GM21423 (cell line): ENCODE measurements at regions not wholly inside any gene's neighbourhood (a gene's known extent, or its start where the extent isn't known, plus 50 kb on each side); places are given as distances from the start of the nearest gene placed in this dataset.
"Not testable (repeated sequence)": the region's sequence is repeated elsewhere in the genome, so short reads cannot be mapped to it uniquely, and the experiment has no call there.

Source experiments
- ATAC-seq: cut with Tn5 transposase; IDR thresholded peaks from one replicate; pipeline ENCODE4 v1.9.1; 2021; ENCODE audit warnings: mild to moderate bottlenecking, moderate library complexity; ENCODE audit not compliant: unreplicated experiment

DNA sequence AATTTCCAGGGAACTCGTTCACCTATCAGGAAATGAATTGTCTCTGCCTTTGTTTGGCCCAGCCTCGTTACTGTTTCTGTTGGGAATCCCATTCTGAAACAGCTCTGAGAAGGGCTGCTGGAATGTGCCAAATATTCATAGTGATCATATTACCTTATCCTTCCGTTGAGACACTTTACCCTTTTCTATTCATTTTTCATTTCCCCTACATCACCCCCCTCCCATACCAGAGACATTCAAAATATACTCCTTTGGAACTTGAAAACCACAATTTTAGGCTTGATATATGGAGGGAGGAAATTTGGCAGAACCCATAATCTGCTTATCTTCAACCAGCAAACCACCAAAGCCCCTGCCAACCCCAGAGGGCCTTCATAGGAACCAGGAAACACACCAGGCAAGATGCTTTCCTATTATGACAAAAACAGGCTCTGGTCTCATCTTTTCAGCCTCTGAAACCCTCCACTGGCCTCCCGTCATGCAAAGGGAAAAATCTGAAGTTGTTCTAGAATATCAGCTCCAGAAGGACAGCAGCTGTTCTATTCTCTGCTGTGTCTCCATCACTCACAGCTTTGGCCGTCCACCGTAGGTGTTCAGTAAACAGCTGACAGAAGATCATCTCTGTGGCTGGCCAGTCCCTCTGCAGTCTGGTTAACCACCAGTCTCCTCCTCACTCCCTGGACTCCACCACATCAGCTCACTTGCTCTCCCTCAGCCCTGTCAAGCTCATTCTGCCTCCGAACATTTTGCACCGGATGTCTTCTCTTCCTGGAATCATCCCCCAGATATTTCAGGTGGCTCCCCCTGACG, 217.2 kb upstream of the WWC1 start:
- ATAC-seq = no peak

DNA sequence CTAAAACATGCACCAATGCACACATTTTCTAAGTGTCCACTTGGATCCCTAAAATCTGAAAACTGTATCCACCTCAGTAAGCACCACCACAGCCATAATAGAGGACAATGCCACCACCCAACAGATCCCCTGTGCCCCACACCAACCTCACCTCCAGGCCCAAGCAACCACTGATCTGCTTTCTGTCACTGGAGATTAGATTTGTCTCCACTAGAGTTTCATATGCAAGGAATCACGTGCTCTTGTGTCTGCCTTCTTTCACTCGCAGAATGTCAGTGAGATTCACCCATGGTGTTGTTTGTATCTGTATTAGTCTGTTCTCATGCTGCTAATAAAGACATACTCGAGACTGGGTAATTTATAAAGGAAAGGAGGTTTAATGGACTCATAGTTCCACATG, 216.1 kb upstream of the WWC1 start:
- ATAC-seq = no peak

DNA sequence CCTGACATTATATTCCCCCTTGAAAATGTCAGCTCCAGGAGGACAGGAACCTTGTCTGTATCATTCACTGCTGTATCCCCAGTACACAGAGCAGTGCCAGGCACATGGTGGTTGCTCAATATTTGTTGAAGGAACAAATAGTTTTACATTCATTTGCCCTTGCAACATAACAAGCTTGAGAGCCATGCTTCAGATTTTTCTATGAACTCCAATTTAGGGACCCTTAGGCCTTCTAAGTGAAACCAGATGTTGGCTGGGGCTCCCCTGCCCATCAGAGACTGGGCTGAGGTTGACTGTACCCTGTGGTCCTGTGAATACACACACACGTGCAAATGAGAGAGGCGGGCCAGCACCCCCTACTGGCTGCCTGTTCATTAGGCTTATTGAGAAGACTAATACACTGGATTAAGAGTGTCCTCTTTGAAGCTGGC, 214.9 kb upstream of the WWC1 start:
- peak; percentile 53 for ATAC-seq

DNA sequence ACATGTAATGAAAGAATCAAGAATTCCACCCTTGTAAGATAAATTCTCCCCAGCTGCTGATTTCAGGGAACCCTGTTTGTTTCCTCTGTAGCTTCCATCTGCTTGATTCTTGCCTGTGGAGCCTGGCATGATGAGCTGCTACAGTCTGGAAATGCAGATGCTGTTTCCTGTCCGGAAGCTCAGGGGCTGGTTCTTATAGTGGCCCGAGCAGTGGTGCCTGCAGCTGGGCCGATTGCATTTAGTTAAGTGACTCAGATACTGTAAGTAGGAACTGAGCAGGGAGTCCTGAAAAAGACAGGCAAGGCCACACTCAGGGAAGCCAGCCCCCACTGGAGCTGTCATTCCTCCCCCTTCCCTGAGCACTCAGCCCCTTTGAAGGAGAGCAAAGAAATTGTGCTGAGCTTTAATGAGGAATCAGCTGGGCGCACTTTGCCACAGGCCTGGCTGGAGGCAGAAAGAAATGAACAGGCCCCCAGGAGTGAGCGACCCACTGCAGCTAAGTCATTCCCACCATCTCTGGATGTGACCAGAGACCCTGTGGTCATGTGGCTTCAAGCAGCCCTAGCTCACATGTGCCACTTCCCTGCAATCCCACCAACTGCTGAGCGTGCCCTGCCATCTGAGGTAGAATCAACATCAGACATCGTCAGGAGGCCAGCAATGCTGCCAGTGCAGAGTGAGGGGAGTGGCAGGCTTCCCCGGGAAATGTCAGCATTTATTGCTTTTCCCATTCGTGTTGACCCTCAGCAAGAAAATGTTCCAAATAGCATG, 206.0 kb upstream of the WWC1 start:
- no peak for ATAC-seq

DNA sequence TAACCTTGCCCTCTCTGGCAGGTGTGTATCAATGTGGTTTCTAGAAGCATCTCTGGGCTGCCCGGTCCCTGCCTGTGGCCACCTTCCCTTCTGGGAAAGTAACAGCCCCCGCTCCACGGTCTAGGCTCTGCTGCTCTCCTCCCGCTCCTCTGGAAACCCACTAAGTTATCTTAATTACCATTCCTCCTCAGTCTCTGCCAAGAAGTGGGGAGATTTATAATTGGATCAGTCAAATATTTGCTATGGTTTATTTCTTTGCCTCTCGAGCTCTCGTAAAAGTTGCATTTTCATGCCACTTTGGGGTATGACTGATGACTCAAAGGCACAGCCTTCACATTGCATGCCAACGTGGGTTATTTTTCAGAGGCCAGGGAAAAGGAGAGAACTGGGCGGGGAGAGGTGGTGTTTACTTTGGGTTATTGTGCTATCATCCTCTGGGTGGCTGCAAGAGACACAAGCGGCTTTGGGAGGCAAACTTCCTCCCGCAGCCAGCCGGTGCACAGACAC, 205.3 kb upstream of the WWC1 start:
- no peak for ATAC-seq

DNA sequence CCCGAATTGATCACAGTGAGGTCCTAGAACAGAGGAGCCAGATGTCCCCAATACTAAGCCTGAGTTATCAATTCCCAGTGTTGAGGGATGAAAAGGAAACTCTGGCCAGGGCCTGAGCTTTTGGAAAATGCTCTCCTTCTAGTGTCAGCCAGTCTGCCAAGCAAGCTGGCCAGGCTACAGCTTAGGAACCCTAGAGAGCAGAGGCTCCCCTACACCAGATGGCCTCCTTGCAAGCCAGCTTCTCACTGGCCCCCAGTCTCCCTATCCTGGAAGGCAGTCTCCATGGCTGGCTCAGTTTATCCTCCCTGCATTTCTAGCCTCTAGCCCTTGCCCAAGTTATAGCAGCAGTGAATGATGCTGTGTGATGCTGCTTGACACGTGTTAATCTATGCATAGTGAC, 204.7 kb upstream of the WWC1 start:
- ATAC-seq = no peak

DNA sequence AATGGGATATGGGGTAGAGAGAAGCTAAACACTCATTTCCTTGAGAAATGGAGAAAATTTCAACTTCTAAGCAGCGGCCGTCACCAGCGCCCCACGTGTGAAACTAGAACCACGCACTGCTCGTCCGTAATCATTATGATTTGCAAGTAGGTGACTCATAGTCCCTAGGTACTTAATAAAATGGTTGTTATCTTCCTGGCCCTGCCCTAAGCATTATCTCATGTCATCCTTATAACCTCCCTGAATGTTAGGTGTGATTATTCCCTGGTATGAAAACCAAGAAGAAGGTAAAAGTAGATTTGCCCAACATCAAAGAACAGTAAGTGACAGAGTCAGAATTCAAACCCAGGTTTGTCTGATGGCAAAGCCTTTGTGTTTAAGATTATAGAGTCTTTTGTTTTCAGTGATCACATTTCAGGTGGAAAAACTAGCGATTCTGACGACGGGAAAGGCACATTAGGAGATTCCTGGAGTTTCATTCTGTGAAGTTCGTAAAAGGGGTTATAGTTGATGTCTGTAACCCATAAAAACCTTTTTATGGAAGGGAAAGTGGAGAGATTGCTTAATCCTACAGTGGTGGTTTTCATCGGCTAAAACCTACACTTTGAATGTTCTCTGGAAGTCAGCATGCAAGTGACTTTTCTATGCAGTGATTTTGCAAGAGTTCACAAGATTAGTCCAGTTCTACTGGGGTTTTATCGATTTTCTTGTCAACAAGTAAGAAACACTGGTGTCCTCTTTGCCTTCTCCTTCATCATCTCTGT, 202.9 kb upstream of the WWC1 start:
- ATAC-seq = no peak

DNA sequence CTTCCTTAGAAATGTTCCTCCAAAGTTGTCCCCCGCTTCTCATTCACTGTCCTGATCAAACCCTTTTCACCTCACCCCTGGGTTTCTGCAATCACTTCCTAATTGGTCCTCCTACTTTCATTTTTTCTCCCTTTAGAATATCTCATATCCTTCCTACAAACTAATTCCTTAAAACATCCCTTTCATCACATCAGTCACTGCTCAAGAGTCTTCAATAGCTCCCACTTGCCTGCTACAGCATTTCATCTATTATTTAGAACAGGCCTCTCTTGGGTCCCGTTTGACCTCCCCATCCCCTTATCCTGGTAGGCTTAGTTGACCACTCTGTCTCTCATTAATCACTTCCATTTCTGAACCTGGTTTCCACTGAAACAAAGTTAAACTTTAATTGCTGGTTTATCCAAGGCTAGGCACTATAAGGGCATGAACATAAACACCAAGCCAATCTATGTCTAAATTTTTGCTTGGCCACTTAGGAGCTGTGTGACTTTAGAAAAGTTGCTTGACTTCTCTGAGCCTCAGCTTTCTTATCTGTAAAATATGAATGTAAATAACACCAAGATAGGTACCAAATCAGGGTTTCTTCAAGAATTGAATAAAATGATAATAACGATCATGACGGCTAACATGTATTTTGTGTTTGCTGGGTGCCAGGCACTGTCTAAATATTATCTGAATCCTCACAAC, 202.1 kb upstream of the WWC1 start:
- ATAC-seq = no peak

DNA sequence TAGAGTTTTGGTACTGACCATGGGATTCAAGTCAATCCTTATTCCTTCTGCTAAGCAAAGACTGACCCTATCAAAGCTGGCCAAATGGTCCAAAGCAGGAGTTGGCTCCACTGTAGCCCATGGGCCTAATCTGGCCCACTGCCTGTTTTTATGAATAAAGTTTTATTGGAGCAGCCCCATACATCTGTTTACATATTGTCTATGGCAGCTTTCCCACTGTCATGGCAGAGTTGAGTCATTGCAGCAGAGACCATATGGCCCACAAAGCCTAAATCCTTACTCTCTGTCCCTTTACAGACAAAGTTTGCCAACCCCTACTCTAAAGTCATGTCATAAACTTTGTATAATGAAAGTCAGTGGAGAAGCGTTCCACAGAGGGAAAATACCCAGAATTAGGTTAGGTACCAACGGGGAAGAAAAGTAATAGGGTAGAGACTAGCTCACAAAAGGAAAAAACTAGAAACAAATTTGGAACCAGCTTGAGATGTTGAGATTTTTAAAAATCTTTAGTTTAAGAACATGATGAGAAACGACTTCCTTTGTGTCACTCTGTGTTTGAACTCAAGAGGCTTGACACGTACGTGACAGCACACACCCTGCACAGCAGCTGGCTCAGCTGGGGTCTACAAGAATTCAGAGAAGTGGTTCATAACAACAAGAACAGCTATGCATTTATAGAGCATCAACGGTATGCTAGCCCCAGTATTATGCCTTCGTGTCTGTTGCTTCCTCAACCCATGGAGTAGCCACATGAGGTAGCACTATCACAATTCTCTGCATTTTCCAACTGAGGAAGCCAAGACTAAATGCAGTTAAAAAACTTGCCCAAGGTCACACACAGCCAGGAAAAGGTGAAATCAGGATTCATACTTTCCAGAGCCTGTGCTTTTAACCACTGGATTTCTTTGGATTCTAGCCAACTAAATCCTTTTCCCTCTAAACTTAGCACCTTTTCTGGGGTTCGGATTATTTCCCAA, 198.9 kb upstream of the WWC1 start:
- no peak for ATAC-seq

DNA sequence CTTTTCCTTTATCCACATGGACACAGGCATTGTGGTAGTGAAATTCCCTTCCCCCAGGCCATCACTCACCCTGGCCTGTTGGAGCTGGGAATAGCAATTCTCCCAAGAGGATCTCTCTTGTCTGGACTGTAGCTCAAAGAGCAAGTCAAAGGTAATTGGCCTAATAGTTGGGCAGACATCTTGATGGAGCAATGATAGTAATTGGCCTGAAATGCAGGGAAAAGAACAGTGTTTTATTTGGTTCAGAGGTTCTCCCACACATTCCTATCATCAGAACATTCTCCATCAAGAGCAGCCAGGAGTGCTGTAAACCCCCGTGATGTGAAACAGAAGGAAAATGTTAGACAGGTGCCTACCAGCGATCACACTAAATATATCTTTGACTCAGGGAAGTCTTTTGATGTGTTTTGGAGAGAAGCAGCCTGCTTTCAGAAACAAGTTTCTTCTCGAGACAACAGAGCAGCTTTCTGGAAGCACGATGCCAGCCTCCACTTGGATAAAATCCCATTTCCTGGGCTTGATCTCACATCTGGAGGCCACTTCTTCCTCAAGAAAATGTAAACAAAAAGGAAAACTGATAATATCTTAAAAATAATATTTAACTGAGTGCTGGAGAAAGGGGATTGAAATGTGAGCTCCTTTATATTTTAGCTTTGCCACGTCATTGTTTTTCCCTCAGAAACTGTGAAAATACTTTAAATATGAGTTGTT, 198.1 kb upstream of the WWC1 start:
- ATAC-seq = no peak

DNA sequence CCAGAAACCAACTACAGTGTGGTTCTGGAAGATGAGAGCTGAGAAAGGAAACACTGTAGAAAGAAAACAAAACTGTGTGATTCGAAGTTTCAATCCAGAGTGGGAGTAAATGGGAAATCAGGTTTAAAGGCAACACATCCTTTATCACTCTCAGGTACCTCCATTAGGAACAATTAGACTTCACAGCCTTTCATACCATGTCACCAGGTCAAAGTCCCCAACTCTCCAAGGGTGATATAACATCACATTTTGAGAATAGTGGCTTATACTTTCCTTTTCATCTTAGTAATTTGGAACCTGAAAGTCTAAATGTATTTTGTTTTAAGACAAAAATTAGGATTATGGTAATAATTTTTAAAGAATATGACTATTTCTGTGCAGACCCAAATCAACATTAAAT, 194.9 kb upstream of the WWC1 start:
- ATAC-seq = no peak

DNA sequence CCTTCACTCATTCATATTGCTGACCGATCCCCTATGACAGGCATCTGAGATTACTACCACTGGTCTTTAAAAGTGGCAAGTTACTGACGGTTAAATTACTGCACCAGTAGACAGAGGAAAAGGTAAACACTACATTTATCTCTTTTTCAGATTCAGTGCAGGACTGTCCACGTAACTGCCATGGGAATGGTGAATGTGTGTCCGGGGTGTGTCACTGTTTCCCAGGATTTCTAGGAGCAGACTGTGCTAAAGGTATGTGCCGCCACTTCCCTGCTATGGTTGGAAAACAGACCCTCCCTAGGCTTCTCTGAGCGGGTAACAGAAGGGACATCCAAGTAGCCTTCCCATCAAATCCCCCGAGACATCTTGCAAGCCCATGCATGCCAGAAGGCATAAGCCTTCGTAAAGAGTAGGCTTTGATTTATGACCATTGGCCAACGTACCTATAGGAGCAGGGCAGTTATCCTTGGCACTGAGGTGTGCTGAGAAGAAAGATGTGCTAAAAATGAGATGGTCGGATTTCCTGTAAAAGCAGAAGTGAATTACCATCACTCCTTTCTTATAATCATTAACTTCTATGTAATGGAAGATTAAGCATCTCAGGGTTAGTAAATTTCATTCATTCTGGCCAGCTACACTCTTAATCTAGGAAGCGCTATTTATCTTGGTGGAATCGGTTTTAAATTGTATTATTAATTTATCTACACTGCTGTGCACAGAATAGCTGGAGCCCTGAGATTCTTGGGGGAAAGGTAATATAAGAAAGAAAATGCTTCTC, 193.4 kb upstream of the WWC1 start:
- ATAC-seq = no peak

DNA sequence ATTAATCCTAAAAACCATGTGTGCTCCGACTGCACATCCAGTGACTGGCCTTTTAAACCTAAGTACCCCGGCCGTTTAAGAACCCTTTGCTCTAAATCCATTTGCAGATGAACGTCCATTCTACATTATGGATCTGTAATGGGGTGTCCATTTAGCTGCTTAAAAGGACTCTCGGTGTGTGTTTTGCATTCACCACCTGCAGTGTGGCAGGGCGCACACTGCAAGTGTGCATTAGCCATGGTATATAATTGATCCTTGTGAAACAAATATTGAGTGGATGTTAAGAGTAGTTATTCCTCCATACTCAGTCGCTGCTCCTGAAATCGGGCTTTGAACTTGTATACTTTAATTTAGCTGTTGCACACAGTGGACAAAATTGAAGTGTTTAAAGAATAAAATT, 190.1 kb upstream of the WWC1 start:
- no peak for ATAC-seq

DNA sequence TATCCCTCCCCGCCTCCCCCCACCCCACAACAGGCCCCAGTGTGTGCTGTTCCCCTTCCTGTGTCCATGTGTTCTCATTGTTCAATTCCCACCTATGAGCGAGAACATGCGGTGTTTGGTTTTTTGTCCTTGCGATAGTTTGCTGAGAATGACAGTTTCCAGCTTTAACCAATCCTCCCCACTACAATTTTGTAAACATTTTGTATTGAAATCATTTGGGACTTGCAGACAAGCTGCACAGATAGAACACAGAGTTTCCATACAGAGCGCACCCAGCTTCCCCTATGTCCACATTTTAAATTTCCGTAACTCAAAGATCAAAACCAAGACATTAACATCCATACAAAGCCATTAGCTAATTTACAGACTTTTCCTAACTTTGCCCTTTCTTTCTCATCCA, 188.4 kb upstream of the WWC1 start:
- not testable (repeated sequence) for ATAC-seq

DNA sequence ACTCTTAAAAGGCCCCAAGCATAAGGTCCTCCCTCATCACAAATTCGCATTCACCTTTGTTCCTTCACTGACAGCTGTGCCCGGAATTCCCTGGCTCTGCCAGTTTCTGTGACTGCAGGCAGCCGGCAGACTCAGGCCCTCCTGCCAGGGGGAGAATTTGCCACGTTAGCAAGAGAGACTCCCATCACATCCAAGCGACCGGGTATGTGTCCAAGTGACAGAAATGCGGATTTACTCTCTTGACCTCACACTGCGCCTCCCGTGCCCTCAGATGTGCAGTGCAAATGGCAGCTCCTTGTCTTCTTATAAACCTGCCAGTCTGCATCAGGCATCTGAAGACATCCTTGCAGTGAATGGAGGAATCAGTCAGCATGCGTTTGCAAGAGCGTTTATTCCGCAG, 187.1 kb upstream of the WWC1 start:
- no peak for ATAC-seq

DNA sequence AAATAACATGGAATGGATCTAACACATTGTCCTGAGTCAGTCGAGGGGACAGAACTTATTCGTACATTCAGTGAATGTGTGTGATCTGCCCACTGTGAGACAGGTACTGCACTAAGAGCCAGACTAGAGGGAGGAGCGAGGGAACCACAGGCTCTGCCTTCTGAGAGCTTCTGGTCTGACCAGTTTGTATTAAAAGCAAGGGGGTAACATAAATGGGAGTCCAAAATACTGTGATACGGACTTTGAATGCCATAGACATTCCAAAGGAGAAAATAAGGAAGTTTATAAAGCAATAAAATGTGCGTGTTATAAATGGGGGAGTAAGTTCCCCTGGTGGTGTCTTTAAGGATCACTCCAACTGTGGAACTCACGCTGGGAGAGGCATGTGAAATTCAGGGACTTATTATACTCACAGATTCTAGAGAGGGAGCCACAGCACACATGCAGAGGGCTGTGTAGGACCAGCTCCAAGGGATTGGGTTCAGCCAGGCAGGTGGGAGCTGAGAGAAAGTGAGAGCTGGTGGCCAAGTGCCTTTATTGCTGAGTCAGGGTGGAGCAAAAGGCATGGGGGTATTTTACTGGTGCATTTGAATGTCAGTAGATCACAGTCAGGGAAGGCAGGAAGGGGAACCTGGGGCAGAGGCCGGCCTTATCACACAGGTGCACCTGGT, 186.5 kb upstream of the WWC1 start:
- ATAC-seq = no peak

DNA sequence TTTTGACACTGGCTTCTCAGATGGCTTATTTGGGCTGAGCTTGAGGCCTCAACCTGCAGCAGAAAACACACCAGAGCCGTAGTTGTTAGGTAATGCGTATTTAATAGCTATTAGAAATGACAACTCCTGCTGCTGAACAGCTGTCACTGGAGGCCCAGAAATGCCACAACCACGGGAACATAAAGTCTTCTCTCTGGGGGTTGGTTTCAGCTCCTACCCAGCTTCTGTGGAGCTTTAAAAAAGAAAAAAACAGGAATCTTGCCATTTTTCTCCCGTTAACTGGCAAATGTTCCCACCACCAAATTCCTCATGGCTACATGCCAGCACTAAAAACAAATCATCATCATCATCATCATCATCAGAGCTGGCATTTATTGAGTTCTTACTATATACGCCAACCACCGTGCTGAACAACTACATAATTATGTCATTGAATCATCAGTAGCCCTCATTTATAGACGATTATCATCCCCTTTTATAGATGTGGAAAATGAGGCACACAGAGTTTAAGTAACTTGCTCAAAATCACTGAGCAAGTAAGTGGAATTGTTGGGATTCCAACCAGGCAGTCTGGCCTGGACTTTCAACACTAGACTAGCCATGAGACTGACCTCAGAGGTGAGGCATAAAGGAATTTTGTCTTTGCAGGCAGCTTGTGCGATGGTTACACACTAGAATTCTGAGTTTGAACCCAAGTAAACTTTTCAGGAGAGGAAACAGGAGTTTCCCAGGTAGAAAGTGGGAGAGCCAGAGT, 185.3 kb upstream of the WWC1 start:
- no peak for ATAC-seq
